HEK293 (cell line): ENCODE measurements at regions not wholly inside any gene's neighbourhood (a gene's known extent, or its start where the extent isn't known, plus 50 kb on each side); places are given as distances from the start of the nearest gene placed in this dataset.

ENCODE experiments used
- ATF2 ChIP-seq: fragments of 450-650 bp; formaldehyde crosslinking; IDR thresholded peaks from 2 replicates; pipeline ENCODE4 v1.5.1; 2016; ENCODE audit warnings: missing biosample characterization, missing genetic modification characterization, low read depth
- CTCF ChIP-seq: fragments of 450-650 bp; formaldehyde crosslinking; IDR thresholded peaks from 2 replicates; pipeline ENCODE4 v1.5.1; 2016; ENCODE audit warnings: missing biosample characterization, missing genetic modification characterization
- ZBTB8A ChIP-seq: fragments of 450-650 bp; formaldehyde crosslinking; IDR thresholded peaks from 2 replicates; pipeline ENCODE4 v1.5.1; 2016; ENCODE audit warnings: missing biosample characterization, missing genetic modification characterization
- ZNF146 ChIP-seq: fragments of 450-650 bp; formaldehyde crosslinking; IDR thresholded peaks from 2 replicates; pipeline ENCODE4 v1.5.1; 2016; ENCODE audit warnings: missing biosample characterization, missing genetic modification characterization
- ZNF18 ChIP-seq: fragments of 450-650 bp; formaldehyde crosslinking; IDR thresholded peaks from 2 replicates; pipeline ENCODE4 v1.5.1; 2016; ENCODE audit warnings: missing biosample characterization, missing genetic modification characterization
- ZNF211 ChIP-seq: fragments of 450-650 bp; formaldehyde crosslinking; IDR thresholded peaks from 2 replicates; pipeline ENCODE4 v1.5.1; 2016; ENCODE audit warnings: low read depth, missing biosample characterization, missing genetic modification characterization
- ZNF510 ChIP-seq: fragments of 450-650 bp; formaldehyde crosslinking; IDR thresholded peaks from 2 replicates; pipeline ENCODE4 v1.5.1; 2018; ENCODE audit warnings: mild to moderate bottlenecking, missing genetic modification characterization, missing biosample characterization; ENCODE audit not compliant: insufficient replicate concordance
- ZNF670 ChIP-seq: fragments of 450-650 bp; formaldehyde crosslinking; IDR thresholded peaks from 2 replicates; pipeline ENCODE4 v1.5.1; 2016; ENCODE audit warnings: missing biosample characterization, missing genetic modification characterization, low read depth

- TF ChIP-seq CTCF (tag by site-specific recombination) (no peak), ZBTB8A (tag by site-specific recombination) (no peak), ZNF510 (no peak), ZNF211 (tag by site-specific recombination) (no peak), ZNF670 (tag by site-specific recombination) (no peak), ZNF146 (tag by site-specific recombination) (no peak), ZNF18 (tag by site-specific recombination) (no peak), ATF2 (tag by site-specific recombination) (no peak)
Observed at GRCh38 chr1:221093903-221094791, 214.9 kb downstream of the HLX start.
